ENCODE measurements at regions not wholly inside any gene's neighbourhood (a gene's known extent, or its start where the extent isn't known, plus 50 kb on each side); places are given as distances from the start of the nearest gene placed in this dataset.

- no peak overlapping the region for H3K27ac ChIP-seq
- H3K9me3 ChIP-seq: no peaks in the 10 kb centered on the region
- intact Hi-C loops (cut with DNase I): no loop called here
- H3K4me3 ChIP-seq: no peak overlapping the region
- H3K27me3 ChIP-seq (ENCODE audit: insufficient read depth in 3 of 3, low read length in 2 of 3): no peaks in the 10 kb centered on the region
- WGBS, 3 donors: 71 to 75% (median 71%) methylated on average over 4 of the region's 4 CpGs
- ATAC-seq (no peak), DNase-seq (no peak)
- no peaks in the 10 kb centered on the region for H3K4me1 ChIP-seq
- H3K36me3 ChIP-seq (ENCODE audit: insufficient read depth in 1 of 2, low read depth in 1 of 2): no peaks in the 10 kb centered on the region
- no peak for TF ChIP-seq CTCF (IDR thresholded peaks at IDR 0.05)
Measured at GRCh38 chr2:66815886-66816285, 381.0 kb downstream of the MEIS1 start.

GRCh38 chr2:66821168-66821567 is 386.2 kb downstream of the MEIS1 start:
- H3K27me3 ChIP-seq (ENCODE audit: insufficient read depth in 3 of 3, low read length in 2 of 3): no peaks in the 10 kb centered on the region
- ATAC-seq: no peak
- H3K4me1 ChIP-seq: no peaks in the 10 kb centered on the region
- no peak for DNase-seq
- intact Hi-C loops (cut with DNase I): no loop called here
- 79 to 82% (median 79%) methylated on average over 4 of the region's 4 CpGs for whole genome bisulfite sequencing, 3 donors
- H3K36me3 ChIP-seq (ENCODE audit: insufficient read depth in 1 of 2, low read depth in 1 of 2): no peaks in the 10 kb centered on the region
- H3K4me3 ChIP-seq: no peak overlapping the region
- H3K9me3 ChIP-seq: no peaks in the 10 kb centered on the region
- no peak for TF ChIP-seq CTCF (IDR thresholded peaks at IDR 0.05)
- H3K27ac ChIP-seq: no peak overlapping the region

- no peak for TF ChIP-seq CTCF (IDR thresholded peaks at IDR 0.05)
- WGBS, 3 donors: 80 to 84% (median 83%) methylated on average over 6 of the region's 6 CpGs
Measured at GRCh38 chr2:66822186-66822585, 387.3 kb downstream of the MEIS1 start.

GRCh38 chr2:66824926-66825325 is 390.0 kb downstream of the MEIS1 start:
- H3K27me3 ChIP-seq (ENCODE audit: insufficient read depth in 3 of 3, low read length in 2 of 3): no peaks in the 10 kb centered on the region
- no peak overlapping the region for H3K4me3 ChIP-seq
- H3K4me1 ChIP-seq: no peaks in the 10 kb centered on the region
- DNase-seq: no peak
- H3K9me3 ChIP-seq: no peaks in the 10 kb centered on the region
- ATAC-seq: no peak
- 62 to 80% (median 67%) methylated on average over 3 of the region's 3 CpGs for WGBS, 3 donors
- H3K36me3 ChIP-seq (ENCODE audit: insufficient read depth in 1 of 2, low read depth in 1 of 2): no peaks in the 10 kb centered on the region
- no peak for TF ChIP-seq CTCF (IDR thresholded peaks at IDR 0.05)
- no peak overlapping the region for H3K27ac ChIP-seq
- intact Hi-C loops (cut with DNase I): no loop called here

More at GRCh38 chr2:66822186-66822585, 387.3 kb downstream of the MEIS1 start:
- intact Hi-C loops (cut with DNase I): no loop called here
- no peak for ATAC-seq
- Histone ChIP-seq H3K4me1 (no peaks in the 10 kb centered on the region), H3K4me3 (no peak overlapping the region), H3K9me3 (no peaks in the 10 kb centered on the region), H3K27me3 (ENCODE audit: insufficient read depth in 3 of 3, low read length in 2 of 3) (no peaks in the 10 kb centered on the region), H3K27ac (no peak overlapping the region), H3K36me3 (ENCODE audit: insufficient read depth in 1 of 2, low read depth in 1 of 2) (no peaks in the 10 kb centered on the region)
- no peak for DNase-seq

- WGBS, 3 donors: 70 to 77% (median 76%) methylated on average over 4 of the region's 4 CpGs
- H3K36me3 ChIP-seq (ENCODE audit: insufficient read depth in 1 of 2, low read depth in 1 of 2): no peaks in the 10 kb centered on the region
- no peak overlapping the region for H3K27ac ChIP-seq
- TF ChIP-seq CTCF (IDR thresholded peaks at IDR 0.05): no peak
- no peaks in the 10 kb centered on the region for H3K27me3 ChIP-seq (ENCODE audit: insufficient read depth in 3 of 3, low read length in 2 of 3)
- DNase-seq: no peak
- H3K4me3 ChIP-seq: no peak overlapping the region
- ATAC-seq: no peak
- H3K9me3 ChIP-seq: no peaks in the 10 kb centered on the region
- intact Hi-C loops (cut with DNase I): no loop called here
- H3K4me1 ChIP-seq: no peaks in the 10 kb centered on the region
Measured at GRCh38 chr2:66827851-66828250, 392.9 kb downstream of the MEIS1 start.

All from psoas muscle (tissue), 7 donors.